SK-N-SH (cell line): ENCODE measurements at regions not wholly inside any gene's neighbourhood (a gene's known extent, or its start where the extent isn't known, plus 50 kb on each side); places are given as distances from the start of the nearest gene placed in this dataset.

ENCODE experiments used
- CTCF ChIA-PET: fragments of 300-600, 350-600 bp; formaldehyde crosslinking; extraction: SDS; loops from one replicate; lab custom pipeline; 2021; lab: Yijun Ruan, JAX
- POLR2A ChIA-PET: fragments of 350-600 bp; sonication (Branson Sonifier 250); formaldehyde crosslinking; extraction: SDS; loops from one replicate; lab custom pipeline; 2020; ENCODE audit warnings: antibody characterized with exemption, inconsistent platforms; lab: Yijun Ruan, JAX
- DNase-seq: peaks from one replicate; pipeline ENCODE4 v3.0.0; 2012
- H2AFZ ChIP-seq: fragments of 200-600 bp; sonication (generic); 2 replicates; pipeline ENCODE4 v1.8.1; 2016; ENCODE audit warnings: antibody characterized with exemption, mild to moderate bottlenecking, low read depth
- H3F3A ChIP-seq: fragments of 200-600 bp; sonication (generic); replicated peaks from 2 replicates; pipeline ENCODE3; 2016; ENCODE audit warnings: antibody characterized with exemption, mild to moderate bottlenecking; ENCODE audit not compliant: insufficient read depth
- H3K27ac ChIP-seq, 2 experiments: fragments of 200-500 bp in 1 of 2; fragments of 200-600 bp in 1 of 2; sonication (Bioruptor generic) in 1 of 2; sonication (generic), shearing (Covaris generic) in 1 of 2; 2 replicates each; pipeline versions ENCODE4 v1.5.1 to v1.6.1; 2014 to 2016; ENCODE audit warnings: low read depth in 2 of 2, inconsistent platforms in 1 of 2, low read length in 1 of 2, mild to moderate bottlenecking in 1 of 2, mixed read lengths in 1 of 2
- H3K27me3 ChIP-seq: fragments of 200-600 bp; sonication (generic), shearing (Covaris generic); 2 replicates; pipeline ENCODE4 v1.6.1; 2016; ENCODE audit warnings: mixed run types; ENCODE audit not compliant: insufficient read depth
- H3K36me3 ChIP-seq, 2 experiments: fragments of 200-500 bp in 1 of 2; fragments of 200-600 bp in 1 of 2; sonication (Bioruptor generic) in 1 of 2; sonication (generic) in 1 of 2; replicated peaks in 1 of 2; 2 replicates each; pipeline versions ENCODE3 to v1.5.1; 2014 to 2016; ENCODE audit warnings: low read length in 1 of 2, mild to moderate bottlenecking in 1 of 2; ENCODE audit not compliant: insufficient read depth in 2 of 2, control insufficient read depth in 1 of 2
- H3K4me1 ChIP-seq, 2 experiments: fragments of 200-500 bp in 1 of 2; fragments of 200-600 bp in 1 of 2; sonication (Bioruptor generic) in 1 of 2; sonication (generic), shearing (Covaris generic) in 1 of 2; 2 replicates each; pipeline versions ENCODE4 v1.5.1 to v1.6.1; 2014 to 2016; ENCODE audit warnings: low read depth in 1 of 2, low read length in 1 of 2, mixed run types in 1 of 2; ENCODE audit not compliant: insufficient read depth in 2 of 2, control insufficient read depth in 1 of 2
- H3K4me2 ChIP-seq: fragments of 200-600 bp; sonication (generic), shearing (Covaris generic); 2 replicates; pipeline ENCODE4 v1.6.1; 2017; ENCODE audit warnings: mixed run types
- H3K4me3 ChIP-seq, 2 experiments: fragments of 200-500 bp in 1 of 2; fragments of 200-600 bp in 1 of 2; sonication (Bioruptor generic) in 1 of 2; sonication (generic), shearing (Covaris generic) in 1 of 2; 2 replicates each; pipeline versions ENCODE4 v1.5.1 to v1.8.1; 2014 to 2016; ENCODE audit warnings: low read depth in 2 of 2, inconsistent platforms in 1 of 2, low read length in 1 of 2, mild to moderate bottlenecking in 1 of 2, mixed read lengths in 1 of 2, moderate library complexity in 1 of 2
- H3K79me2 ChIP-seq: fragments of 200-600 bp; sonication (generic); 2 replicates; pipeline ENCODE4 v1.8.1; 2017; ENCODE audit warnings: mild to moderate bottlenecking; ENCODE audit not compliant: insufficient read depth
- H3K9ac ChIP-seq: fragments of 200-600 bp; sonication (generic); 2 replicates; pipeline ENCODE4 v1.6.1; 2017; ENCODE audit warnings: mixed run types
- H3K9me2 ChIP-seq: fragments of 200-600 bp; sonication (generic); 2 replicates; pipeline ENCODE4 v1.6.1; 2017; ENCODE audit warnings: mixed run types
- H3K9me3 ChIP-seq: fragments of 200-600 bp; sonication (generic); 2 replicates; pipeline ENCODE4 v1.6.1; 2017; ENCODE audit warnings: mixed run types, mild to moderate bottlenecking, moderate library complexity
- H4K20me1 ChIP-seq: fragments of 200-600 bp; sonication (generic); 2 replicates; pipeline ENCODE4 v1.6.1; 2017; ENCODE audit warnings: mild to moderate bottlenecking, mixed run types; ENCODE audit not compliant: insufficient read depth
- CHD2 ChIP-seq: fragments of 150-350 bp; IDR thresholded peaks from 2 replicates; pipeline ENCODE4 v1.6.1; 2018; ENCODE audit warnings: low read length; ENCODE audit not compliant: partially characterized antibody
- FOXJ3 ChIP-seq: sonication (generic); formaldehyde crosslinking; IDR thresholded peaks from 2 replicates; pipeline ENCODE4 v1.5.1; 2020; ENCODE audit warnings: mild to moderate bottlenecking, missing genetic modification reagents
- FOXM1 ChIP-seq: IDR thresholded peaks from 2 replicates; pipeline ENCODE4 v1.4.0; 2012; ENCODE audit warnings: low read depth, mild to moderate bottlenecking
- GABPA ChIP-seq: IDR thresholded peaks from 2 replicates; pipeline ENCODE4 v1.4.0; 2012; ENCODE audit warnings: low read depth, mild to moderate bottlenecking
- IRF3 ChIP-seq: fragments of 150-350 bp; IDR thresholded peaks from 2 replicates; pipeline ENCODE4 v1.6.1; 2016; ENCODE audit warnings: mild to moderate bottlenecking, low read depth, low read length
- MXI1 ChIP-seq: IDR thresholded peaks from 2 replicates; pipeline ENCODE4 v1.6.1; 2012; ENCODE audit warnings: mild to moderate bottlenecking, low read depth, low read length, improper control_type of control experiment
- PBX3 ChIP-seq: IDR thresholded peaks from 2 replicates; pipeline ENCODE4; 2012
- RAD21 ChIP-seq: IDR thresholded peaks from 2 replicates; pipeline ENCODE4 v1.6.1; 2012; ENCODE audit warnings: mild to moderate bottlenecking, low read length
- RCOR1 ChIP-seq: fragments of 150-350 bp; IDR thresholded peaks from 2 replicates; pipeline ENCODE4 v1.6.1; 2017; ENCODE audit warnings: antibody characterized with exemption, low read length
- RXRA ChIP-seq: IDR thresholded peaks from 2 replicates; pipeline ENCODE4 v1.4.0; 2012; ENCODE audit warnings: low read depth, mild to moderate bottlenecking, borderline replicate concordance
- USF1 ChIP-seq: IDR thresholded peaks from 2 replicates; pipeline ENCODE4 v1.4.0; 2012; ENCODE audit warnings: low read depth, borderline replicate concordance
- USF2 ChIP-seq: fragments of 150-350 bp; IDR thresholded peaks from 2 replicates; pipeline ENCODE4 v1.6.1; 2017; ENCODE audit warnings: antibody characterized with exemption, low read length, low read depth, borderline replicate concordance
- WGBS: methylation state at CpG from one replicate; pipeline ENCODE4 v1.1.6; 2017; ENCODE audit warnings: low lambda C conversion rate; 5-methylcytosine and 5-hydroxymethylcytosine counted together

GRCh38 chr5:107799306-107799705, 128.6 kb upstream of the EFNA5 start:
- Histone ChIP-seq H3K9ac (no peak overlapping the region), H3F3A (no peaks in the 10 kb centered on the region), H3K27ac (no peak overlapping the region), H3K27me3 (no peaks in the 10 kb centered on the region), H4K20me1 (no peaks in the 10 kb centered on the region), H3K4me2 (no peak overlapping the region), H3K4me1 (peaks cover 0 to 12% of the 10 kb centered on the region in 2 experiments; a peak in 2 of 4 replicates), H3K79me2 (no peaks in the 10 kb centered on the region), H3K4me3 (no peak overlapping the region), H3K9me3 (no peaks in the 10 kb centered on the region), H3K36me3 (no peaks in the 10 kb centered on the region), H3K9me2 (no peaks in the 10 kb centered on the region), H2AFZ (no peak overlapping the region)
- TF ChIP-seq MXI1 (no peak), USF2 (no peak), RXRA (no peak), CHD2 (no peak), FOXM1 (no peak), IRF3 (no peak)
- DNase-seq = peak; percentile 16
- WGBS = 73% methylated on average over 7 of the region's 7 CpGs
- ChIA-PET CTCF (no interaction called here), POLR2A (no interaction called here)

GRCh38 chr5:107796797-107797196, 126.1 kb upstream of the EFNA5 start:
- no peaks in the 10 kb centered on the region for H3K9me3 ChIP-seq
- H3K9me2 ChIP-seq = no peaks in the 10 kb centered on the region
- H3K9ac ChIP-seq = no peak overlapping the region
- H2AFZ ChIP-seq = no peak overlapping the region
- no peak overlapping the region for H3K27ac ChIP-seq
- no peak for DNase-seq
- no peaks in the 10 kb centered on the region for H3K27me3 ChIP-seq
- no peak overlapping the region for H3K4me3 ChIP-seq
- POLR2A ChIA-PET = no interaction called here
- no peak overlapping the region for H3K4me2 ChIP-seq
- H3K4me1 ChIP-seq = peaks cover 0 to 5% of the 10 kb centered on the region in 2 experiments; a peak in 1 of 4 replicates
- H3K79me2 ChIP-seq = no peaks in the 10 kb centered on the region
- TF ChIP-seq USF1 (no peak), GABPA (no peak), PBX3 (no peak), RCOR1 (no peak), FOXJ3 (CRISPR knock-in tag) (no peak), RAD21 (no peak)
- H4K20me1 ChIP-seq = no peaks in the 10 kb centered on the region
- no peaks in the 10 kb centered on the region for H3K36me3 ChIP-seq
- CTCF ChIA-PET = no interaction called here
- H3F3A ChIP-seq = no peaks in the 10 kb centered on the region
- 61% methylated on average over 3 of the region's 3 CpGs for WGBS
